ENCODE measurements at regions not wholly inside any gene's neighbourhood (a gene's known extent, or its start where the extent isn't known, plus 50 kb on each side); places are given as distances from the start of the nearest gene placed in this dataset.
A peak's percentile ranks its signal among the peaks of the same experiment; 100 is the strongest.

GRCh38 chr9:14479163-14479560 is 165.2 kb upstream of the NFIB start:
- Histone ChIP-seq H2AK5ac (ENCODE audit: insufficient read length, low read length) (no peak overlapping the region), H3K56ac (ENCODE audit: insufficient read length, low read depth, low read length) (no peak overlapping the region), H3K4me2 (ENCODE audit: insufficient read depth, insufficient read length, low read length) (no peak overlapping the region), H3T11ph (ENCODE audit: low read length) (no peak overlapping the region), H4K5ac (ENCODE audit: insufficient read length, low read depth, low read length) (no peak overlapping the region), H3K4me1 (ENCODE audit: insufficient read depth, low read length) (peaks cover 11% of the 10 kb centered on the region), H2BK15ac (ENCODE audit: low read depth, low read length) (no peak overlapping the region), H3K14ac (ENCODE audit: insufficient read depth, low read length) (no peak overlapping the region), H3K18ac (ENCODE audit: insufficient read length, low read depth, low read length) (no peak overlapping the region), H2BK5ac (ENCODE audit: insufficient read length, low read length) (no peak overlapping the region), H4K20me1 (ENCODE audit: control insufficient read depth, insufficient read depth, insufficient read length) (no peaks in the 10 kb centered on the region), H3K79me1 (ENCODE audit: insufficient read depth, low read depth, low read length, poor library complexity, severe bottlenecking) (no peaks in the 10 kb centered on the region), H4K91ac (ENCODE audit: insufficient read length, low read depth, low read length) (no peak overlapping the region), H2BK120ac (ENCODE audit: low read depth, low read length, poor library complexity, severe bottlenecking) (no peak overlapping the region), H4K8ac (replicated peaks; ENCODE audit: insufficient read length, low read depth, low read length) (no peak overlapping the region), H3K27me3 (ENCODE audit: insufficient read depth, low read length) (no peaks in the 10 kb centered on the region), H2BK20ac (ENCODE audit: low read depth, low read length, poor library complexity, severe bottlenecking) (no peak overlapping the region), H3K4ac (ENCODE audit: low read depth, low read length) (no peak overlapping the region), H2AFZ (ENCODE audit: low read length) (no peak overlapping the region), H3K23ac (ENCODE audit: insufficient read length, low read depth, low read length) (no peak overlapping the region), H3K23me2 (ENCODE audit: insufficient read length, low read depth, low read length, poor library complexity, severe bottlenecking) (no peaks in the 10 kb centered on the region), H3K9me3 (ENCODE audit: control insufficient read depth, low read depth, low read length) (no peaks in the 10 kb centered on the region), H3K79me2 (ENCODE audit: insufficient read depth, low read length) (no peaks in the 10 kb centered on the region), H3K9ac (ENCODE audit: extremely low read depth, insufficient read length, low read length) (no peak overlapping the region), H2BK12ac (ENCODE audit: insufficient read length, low read depth, low read length) (no peak overlapping the region), H3K27ac (ENCODE audit: insufficient read length, low read depth, low read length) (no peak overlapping the region)
- peaks cover 2% of the 10 kb centered on the region; the same call in 1 of the 2 replicates for H3K27me3 Mint-ChIP-seq (ENCODE audit: low read depth)
- H3K27ac Mint-ChIP-seq = peak overlapping the region in 1 of 3 experiments; percentile 30; a peak in 1 of 7 replicates
- WGBS (ENCODE audit: extremely low coverage, insufficient read length, low lambda C conversion rate) = no CpG with 5 or more reads among the region's 1 CpG
- H3K4me3 Mint-ChIP-seq = no peak overlapping the region
- H3K9me3 Mint-ChIP-seq = no peaks in the 10 kb centered on the region; a peak in 1 of 5 replicates
- H3K4me1 Mint-ChIP-seq = peaks cover 30 to 45% of the 10 kb centered on the region in 2 experiments
- peaks cover 0 to 5% (median 0%) of the 10 kb centered on the region in 3 experiments; a peak in 2 of 7 replicates for H3K36me3 Mint-ChIP-seq (ENCODE audit: insufficient read depth in 1 of 3, low read depth in 3 of 3)
- TF ChIP-seq CTCF (conservative IDR thresholded peaks at IDR 0.05) = no peak
- no peak for DNase-seq
